ENCODE measurements at regions not wholly inside any gene's neighbourhood (a gene's known extent, or its start where the extent isn't known, plus 50 kb on each side); places are given as distances from the start of the nearest gene placed in this dataset.
A peak's percentile ranks its signal among the peaks of the same experiment; 100 is the strongest.
"Not testable (repeated sequence)": the region's sequence is repeated elsewhere in the genome, so short reads cannot be mapped to it uniquely, and the experiment has no call there.

DNA sequence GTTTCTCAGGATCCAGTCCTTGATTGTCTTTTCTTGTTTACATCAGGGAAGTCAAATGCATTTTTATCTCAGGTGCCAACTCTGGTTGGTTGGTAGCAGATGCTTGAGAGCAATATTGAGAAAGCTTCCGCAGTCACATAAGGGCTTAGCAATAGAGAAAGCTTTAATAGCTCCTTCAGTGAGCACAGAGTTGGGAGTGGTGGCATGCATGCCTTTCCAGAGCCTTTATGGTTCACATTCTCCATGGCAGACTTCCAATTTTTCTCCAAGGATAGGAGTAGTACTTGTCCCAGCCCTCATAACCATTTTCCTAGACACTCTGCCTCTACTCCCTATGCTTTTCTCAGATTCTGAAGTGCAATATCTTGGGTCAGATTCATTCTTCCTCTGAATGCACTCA lies 280.4 kb downstream of the AEBP2 start:
- DNase-seq: no peak

DNA sequence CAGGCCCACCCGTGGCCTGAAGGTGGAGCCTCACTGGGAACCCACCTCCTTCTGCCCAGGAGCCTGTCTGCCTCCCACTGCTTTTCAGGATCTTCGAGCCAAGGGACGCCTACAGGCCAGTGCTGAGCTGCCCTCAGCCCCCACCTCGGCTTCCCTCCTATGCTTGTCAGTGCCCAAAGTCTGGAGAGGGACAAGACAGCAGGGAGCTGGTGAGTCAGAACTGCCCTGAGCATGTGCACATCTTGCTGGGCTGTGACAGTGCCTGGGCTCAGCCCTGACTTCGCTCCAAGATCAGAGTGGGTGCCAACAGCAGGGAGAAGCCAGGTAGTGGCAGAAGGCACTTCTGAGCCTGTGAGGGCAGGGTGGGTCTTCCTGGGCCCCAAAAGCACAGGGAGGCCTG lies 286.8 kb downstream of the AEBP2 start:
- DNase-seq: no peak

DNA sequence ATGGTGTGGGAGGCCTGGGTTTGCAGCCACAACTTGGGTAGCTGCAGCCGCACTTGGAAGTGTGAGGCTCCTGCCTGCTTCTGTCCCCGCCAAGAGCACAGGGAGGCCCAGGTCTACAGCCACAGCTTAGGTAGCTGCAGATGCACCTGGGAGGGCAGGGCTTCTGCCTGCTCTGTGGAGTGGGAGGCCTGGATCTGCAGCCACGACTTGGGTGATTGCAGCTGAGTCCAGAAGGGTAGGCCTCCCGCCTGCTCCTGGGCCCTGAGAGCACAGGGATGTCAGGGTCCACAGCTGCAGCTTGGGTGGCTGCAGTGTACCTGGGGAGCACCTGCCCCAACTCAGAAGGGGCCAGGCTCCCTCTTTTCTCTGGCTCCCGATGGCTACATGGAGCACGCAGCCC lies 287.3 kb downstream of the AEBP2 start:
- DNase-seq: no peak

DNA sequence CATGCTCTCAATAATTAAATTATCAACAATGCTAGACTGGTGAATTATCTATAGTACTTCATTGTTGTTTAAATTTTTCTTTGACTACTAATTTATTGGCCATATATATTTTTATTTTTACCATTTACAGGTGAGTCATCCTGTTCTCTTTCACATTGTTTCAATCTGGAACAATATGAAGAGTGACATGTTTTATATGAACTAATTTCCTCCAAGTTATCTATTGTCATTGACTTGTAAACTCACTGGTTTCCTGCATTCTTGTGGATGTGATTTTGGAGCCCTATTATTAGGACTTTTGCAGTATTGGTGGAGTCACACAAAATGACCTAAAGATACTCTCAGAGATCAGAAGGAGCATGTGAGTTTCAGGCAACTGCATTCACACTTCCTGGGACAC lies 297.7 kb downstream of the AEBP2 start:
- DNase-seq: no peak

DNA sequence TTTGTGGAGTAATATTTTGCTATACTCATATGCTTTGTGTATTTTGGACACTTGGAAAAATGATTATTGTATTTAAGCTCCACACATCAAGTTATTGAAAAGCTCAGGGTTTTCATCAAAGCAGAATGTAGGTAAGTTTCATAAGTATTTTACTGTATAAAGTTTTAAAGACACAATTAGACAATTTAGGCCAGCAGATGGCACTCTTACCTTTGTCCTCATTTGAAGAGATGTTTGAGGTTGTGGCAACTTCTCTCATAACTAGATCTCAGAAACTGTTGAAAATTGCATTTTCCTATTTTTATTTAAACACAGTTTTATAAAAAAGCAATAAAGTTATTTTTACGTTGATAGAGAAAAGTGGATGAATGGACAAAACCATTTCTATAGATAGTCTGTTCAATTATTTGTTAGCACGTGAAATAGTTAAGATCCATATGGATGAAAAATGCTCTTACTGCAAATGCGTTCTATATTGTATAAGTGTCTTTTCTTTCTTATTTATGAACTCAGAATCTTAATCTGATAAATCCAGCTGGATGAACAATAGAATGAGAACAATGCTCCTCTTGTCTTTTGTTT lies 300.0 kb downstream of the AEBP2 start:
- DNase-seq: peak; percentile 76

DNA sequence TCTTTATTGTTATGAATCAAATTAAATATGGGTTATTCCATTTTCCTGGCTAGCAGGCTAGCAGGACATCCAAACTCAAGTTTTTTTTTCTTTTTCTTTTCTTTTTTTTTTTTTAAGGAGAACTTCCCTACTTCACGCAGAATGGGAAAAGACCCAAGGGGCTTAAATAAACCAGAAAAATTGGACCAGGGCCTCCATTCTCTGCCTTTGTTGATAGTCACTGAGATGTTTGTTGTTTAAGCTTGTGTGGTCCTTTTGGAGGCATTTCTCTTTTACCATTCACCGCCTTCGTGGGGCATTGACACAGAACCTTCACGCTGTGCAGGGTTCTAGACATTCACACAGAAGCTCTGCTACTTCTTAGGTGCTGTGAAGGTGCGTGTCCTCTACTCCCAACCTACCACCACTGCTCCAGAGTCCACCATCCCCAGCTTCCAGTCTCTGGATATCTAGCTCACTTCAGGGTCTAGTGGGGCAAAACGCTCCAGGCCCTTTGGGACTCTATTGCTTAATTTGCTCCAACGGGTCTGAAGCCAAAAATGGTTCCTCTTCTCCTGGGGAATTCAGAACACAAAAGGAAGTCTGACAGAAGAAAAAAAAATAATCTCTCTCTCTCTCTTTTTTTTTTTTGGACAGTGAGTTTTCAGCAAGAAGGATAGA lies 301.3 kb downstream of the AEBP2 start:
- no peak for DNase-seq

DNA sequence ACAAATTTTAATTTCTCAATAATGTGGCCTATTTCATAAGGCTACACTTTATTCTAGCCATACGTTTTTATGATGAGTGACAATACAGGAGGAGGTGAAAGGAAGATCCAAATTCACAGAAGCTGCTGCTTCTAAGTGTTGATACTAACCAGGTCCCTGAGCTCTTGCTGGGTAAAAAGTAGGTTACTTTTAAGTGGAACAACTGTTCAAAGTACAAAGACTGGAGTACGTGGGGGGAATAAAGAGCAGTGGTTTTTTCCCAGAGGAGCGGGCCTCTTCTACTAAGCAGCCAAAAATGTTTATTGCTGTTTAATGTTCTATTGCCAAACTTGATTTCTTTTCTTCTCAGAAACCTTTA lies 301.8 kb downstream of the AEBP2 start:
- DNase-seq: no peak

DNA sequence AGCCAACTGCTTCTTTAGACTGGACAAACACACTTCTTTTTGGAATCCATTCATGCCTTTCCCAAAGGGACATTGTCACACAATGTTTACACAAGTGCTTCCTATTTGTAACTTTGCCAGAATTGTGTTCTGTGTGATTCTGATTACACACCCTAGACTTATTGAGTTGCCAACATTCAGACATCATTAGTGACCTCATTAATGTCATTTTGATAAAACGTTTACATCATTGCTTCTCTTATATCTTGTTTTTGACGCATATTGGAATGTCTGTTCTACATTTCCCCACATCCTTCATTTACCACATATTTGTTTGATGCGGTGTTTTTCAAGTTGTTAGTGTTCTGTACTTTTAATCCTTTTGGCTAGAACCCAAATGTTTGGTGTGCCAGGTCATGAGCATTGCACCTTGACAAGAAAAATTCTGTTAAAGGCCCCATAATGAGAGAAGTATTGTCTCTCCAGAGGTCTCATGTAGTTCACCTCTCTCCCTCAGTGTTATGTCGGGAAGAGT lies 305.5 kb downstream of the AEBP2 start:
- peak; percentile 71 for DNase-seq

DNA sequence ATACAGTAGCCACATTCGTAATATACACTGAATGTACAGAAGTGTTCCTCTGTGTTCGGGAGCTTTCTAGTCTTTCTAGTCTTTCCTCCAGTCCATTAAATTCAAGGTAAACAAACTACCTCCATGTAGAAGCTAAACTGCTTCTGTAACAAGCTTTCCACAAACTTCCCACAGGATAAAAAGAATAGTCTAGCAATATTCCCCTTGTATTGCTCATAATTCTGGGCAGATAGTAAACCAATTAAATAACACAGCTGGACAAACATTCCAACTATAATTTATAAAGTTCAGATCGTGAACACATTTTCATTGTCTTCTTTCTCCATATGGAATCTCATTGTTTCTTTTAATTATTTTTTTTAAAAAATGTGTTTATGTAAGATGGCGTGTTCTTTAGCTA lies 307.2 kb downstream of the AEBP2 start:
- no peak for DNase-seq

DNA sequence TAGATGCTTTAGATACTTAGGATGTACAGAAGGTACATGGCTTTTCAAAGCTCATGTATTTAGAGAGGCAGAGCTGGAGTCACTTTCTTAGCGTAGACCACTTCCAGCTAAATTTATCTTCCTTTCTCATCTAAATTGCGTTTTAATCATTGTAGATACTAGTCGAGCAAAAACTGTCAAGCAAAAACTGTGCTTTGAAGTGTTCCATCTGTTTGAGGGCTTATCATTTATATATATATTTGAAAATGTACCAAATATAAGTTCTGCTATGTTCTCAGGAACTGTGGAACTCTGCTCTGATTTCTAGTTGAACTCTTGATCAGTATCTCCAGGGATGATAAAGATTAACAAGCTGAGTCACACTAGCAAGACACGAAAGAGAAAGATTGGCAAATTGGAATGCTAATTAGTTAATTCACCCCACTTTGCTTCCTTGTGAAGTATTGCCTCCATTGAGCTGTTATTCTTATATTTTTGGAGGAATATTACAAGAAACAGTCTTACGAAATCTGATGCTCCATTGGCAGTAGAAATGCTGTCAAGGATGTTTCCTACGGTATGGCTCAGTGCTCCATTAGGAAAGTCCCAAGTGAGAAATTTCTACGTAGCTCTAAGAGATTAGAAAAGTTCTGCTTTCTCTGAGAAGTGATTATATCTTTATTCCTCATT lies 310.7 kb downstream of the AEBP2 start:
- no peak for DNase-seq

DNA sequence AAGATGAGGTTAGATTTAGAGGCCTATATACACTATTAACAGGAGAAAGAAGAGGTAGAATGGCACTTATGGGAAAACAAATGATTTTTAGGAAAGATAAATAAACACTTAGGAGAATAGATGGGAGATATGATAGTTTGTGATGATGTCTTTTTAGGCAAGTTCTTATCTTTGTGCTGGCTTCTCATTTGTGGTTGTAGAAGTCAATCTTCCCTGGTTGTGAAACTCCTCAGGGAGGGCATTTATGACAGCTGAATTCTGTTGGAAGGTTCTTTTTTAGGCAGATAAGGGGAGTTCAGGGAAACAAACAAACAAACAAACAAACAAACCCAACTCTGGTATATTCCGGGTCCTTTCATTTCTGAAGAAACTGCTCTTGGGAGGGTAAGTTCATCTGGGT lies 311.8 kb downstream of the AEBP2 start:
- DNase-seq: no peak

DNA sequence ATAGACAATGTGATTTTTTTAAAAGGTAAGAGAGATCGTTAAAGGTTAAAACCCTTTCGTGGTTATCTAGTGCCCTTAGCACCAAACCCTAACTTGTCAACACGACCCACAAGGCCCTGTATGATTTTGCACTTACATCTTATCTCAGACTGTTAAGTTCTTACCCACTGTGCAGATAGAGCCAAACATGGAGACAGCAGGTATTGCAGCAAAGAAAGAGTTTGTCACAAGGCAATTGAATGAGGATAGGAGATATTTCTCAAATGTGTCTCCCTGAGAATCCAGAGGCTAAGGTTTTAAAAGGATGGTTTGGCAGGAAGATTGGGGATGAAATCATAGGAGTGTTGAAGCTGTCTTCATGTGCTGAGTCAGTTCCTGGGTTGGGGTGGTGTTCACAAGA lies 313.4 kb downstream of the AEBP2 start:
- no peak for DNase-seq

DNA sequence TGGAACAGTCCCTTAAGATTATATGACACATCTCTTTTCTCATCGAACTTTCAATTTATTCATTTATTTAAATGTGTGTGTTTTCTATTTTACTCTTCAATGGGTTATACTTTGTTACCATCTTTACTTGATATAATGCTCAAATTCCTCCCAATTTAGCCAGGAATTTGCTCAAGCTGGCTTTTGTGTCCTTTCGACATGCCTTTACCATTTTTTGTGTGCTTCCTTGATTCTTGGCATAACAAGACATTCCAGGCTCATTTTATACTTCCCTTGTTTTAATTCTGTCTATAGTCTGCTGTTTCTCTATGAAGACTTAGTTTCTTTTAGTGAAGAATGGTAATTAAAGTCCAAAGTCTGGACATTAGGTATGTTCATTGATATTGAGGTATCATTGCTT lies 315.8 kb downstream of the AEBP2 start:
- DNase-seq: peak; percentile 72

DNA sequence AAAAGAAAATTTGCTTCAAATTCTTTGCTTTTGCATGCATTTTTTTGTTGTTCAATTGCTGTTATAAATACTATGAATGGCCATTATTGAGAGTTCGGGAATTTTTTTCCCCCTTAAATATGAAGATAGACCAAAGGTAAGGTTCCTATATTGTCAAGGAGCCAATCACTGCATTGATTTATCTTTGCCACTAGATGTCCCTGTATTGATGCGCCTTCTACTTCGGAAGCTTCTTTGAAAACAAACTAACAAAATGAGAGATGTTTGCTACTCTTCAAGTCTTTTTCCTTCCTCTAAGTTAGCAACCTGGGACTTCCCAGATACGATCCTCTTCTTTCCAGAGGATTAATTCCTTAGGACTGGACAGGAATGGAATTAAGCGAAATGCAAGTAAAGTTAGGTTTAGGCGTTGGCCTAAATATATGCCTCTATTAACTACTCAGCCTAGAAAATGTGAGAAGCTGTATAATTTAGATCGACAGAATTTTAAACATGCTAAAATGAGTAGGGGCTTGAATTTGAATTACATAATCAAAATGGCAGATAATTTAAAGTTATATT lies 318.1 kb downstream of the AEBP2 start:
- DNase-seq: peak; percentile 55

DNA sequence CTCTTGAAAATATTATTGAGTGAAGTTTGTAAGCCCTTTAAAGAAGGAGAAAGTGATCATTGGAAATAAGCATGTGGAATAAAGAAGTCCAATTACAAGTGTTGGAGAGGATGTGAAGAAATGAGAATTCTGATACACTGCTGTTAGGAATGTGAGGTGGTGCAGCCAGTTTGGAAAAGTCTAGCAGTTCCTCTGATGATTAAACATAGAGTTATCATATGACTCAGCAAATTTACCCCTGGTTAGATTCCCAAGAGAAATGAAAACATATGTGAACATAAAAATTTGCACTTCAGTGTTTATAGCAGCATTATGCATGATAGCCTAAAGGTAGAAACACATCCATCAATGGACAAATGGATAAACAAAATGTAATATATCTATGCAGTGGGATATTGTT lies 319.9 kb downstream of the AEBP2 start:
- peak; percentile 86 for DNase-seq

DNA sequence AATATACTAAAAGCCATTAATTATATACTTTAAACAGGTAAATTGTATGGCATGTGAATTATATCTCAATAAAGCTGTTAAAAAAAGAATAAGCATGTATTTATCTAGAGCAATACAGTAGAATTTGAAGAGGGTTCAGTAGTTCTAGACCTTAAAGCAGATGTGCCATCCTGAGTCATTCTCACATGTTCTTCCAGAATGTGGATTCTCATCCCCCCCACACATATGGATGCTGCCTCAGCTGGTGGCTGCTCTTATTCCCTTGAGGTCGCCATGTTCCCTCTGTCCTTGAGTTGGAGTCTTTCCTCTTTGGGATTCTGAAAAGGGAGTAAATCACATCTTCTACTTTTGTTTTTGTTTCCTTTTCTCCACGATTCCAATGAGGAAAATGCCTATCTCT lies 321.3 kb downstream of the AEBP2 start:
- no peak for DNase-seq

DNA sequence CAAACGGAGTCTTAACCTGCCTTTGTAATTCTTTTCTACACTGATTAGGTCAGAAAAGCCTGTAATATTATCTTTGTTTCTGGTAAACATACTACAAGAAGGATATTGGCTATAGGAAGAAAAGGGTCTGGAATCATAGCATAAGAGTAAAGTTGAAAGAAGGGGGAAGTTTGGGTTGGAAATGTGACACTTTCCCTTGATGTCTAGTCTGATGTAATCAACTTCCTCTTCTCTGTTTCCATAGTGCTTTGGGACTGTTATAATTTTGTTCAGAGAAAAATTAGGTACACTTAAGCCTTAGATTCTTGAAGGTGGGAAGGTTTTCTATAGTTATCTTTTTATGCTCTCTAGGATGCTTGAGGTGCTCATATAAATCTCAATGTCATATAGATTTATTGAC lies 322.2 kb downstream of the AEBP2 start:
- no peak for DNase-seq

DNA sequence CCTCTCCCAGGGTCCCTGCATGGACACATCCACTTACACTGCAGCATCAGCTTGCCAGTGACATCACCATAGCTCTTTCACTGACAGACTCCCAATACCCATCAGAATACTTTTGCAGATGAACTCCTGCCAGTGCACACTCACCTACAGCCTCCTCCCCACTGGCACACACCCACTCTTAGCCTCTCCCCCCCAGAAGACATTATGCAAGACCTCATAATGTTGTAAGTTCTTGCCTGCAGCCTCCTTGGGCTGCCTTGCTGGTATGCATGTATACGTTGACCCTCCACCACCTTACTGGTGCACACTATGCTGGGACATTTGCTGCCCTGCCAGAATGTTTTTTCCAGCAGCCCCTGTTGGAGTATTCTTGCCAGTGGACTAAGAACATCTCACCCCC lies 324.2 kb downstream of the AEBP2 start:
- DNase-seq: no peak

DNA sequence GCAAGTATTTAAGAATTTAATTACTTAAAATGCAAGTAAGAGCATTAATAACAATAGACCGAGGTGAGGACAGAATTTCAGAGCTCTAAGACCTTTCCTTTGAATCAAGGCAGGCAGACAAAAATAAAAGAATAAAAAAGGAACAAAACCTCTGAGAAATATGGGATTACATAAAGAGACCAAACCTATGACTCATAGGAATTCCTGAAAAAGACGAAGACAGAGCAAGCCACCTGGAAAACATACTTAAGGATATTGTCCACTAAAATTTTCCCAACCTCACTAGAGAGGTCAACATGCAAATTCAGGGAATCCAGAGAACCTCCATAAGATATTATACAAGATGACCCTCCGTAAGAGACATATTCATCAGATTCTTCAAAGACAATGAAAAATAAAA lies 325.1 kb downstream of the AEBP2 start:
- no peak for DNase-seq

DNA sequence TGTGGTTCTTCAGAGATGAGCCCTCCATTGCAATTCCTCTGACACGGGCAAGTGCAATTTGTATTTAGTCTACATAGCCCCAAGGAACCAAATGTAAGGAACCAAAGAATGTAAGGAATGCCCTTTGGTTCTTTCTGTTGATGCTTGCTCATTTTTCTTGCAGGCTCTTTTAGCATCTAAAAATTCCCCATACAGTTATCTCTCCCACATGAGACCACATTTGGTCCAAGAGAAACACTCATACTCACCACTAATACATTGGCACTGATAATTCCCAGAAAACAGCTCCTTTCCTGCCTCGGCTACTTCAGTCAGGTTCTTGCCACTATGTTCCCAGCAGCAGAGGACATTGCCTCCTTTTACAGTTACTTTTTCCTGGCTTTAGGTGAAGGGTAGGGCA lies 332.6 kb downstream of the AEBP2 start:
- peak; percentile 96 for DNase-seq

DNA sequence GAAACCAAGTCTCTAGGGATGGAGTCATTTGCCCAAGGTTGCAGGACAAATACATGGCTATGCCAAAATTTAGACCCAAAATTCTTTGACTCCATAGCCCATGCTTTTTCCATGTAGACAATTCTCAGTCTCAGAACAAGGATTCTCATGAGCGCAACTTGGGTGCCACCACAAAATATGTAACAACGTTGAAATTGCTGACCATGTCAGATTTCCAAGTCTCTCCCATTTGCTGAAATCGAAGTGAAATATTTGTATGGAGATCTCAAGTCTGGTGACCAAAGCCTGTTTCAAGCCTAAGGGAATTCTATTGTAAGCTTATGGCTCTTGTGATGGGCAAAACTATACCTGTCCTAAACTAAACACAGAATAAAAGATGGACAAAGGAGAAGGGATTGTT lies 333.5 kb downstream of the AEBP2 start:
- DNase-seq: no peak

DNA sequence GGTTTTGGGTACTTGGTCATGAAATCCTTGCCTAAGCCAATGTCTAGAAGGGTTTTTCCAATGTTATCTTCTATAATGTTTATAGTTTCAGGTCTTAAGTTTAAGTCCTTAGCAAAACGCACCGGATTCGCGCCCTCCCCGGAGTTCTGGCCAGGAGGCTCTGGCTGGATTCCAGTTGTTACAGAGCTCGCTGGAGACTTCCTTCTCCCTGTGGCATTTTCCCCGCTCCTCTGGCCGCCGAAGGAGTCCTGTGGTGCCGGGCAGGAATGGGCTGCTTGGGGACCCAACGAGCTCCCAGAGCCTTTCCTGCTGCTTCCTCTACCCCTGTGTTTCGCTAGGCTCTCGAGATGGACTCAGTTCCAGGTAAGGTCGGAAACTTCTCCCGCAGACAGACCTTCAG lies 335.9 kb downstream of the AEBP2 start:
- DNase-seq: no peak

DNA sequence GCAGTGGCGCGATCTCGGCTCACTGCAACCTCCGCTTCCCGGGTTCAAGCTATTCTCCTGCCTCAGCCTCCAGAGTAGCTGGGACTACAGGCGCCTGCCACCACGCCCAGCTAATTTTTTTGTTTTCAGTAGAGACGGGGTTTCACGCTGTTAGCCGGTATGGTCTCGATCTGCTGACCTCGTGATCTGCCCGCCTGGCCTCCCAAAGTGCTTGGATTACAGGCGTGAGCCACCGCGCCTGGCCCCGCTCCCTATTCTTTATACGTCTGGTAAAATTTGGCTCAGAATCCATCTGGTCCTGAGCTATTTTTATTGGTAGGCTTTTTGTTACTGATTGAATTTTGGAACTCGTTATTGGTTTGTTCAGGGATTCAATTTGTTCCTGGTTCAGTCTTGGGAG lies 336.7 kb downstream of the AEBP2 start:
- DNase-seq: not testable (repeated sequence)

DNA sequence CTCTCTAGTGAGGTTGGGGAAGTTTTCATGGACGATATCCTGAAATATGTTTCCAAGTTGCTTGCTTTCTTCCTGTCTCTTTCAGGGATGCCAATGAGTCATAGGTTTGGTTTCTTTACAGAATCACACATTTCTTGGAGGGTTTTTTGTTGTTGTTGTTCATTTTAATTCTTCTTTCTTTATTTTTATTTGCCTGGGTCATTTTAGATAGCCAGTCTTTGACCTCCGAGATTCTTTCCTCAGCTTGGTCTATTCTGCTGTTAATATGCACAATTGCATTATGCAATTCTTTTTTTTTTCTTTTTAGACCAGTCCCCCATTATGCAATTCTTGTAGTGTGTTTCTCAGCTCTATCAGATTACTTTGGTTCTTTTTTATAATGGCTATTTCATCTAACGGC lies 338.9 kb downstream of the AEBP2 start:
- DNase-seq: peak; percentile 62

Measured in fibroblast of skin of back (primary cell).